Caco-2 (cell line): ENCODE measurements at regions not wholly inside any gene's neighbourhood (a gene's known extent, or its start where the extent isn't known, plus 50 kb on each side); places are given as distances from the start of the nearest gene placed in this dataset.

Source experiments
- BruUV-seq: library from RNA; stranded (reverse); fragments of 400-500 nt; replicated peaks from 2 replicates; lab custom pipeline; 2021; lab: Mats Ljungman, UMichigan
- CTCF ChIA-PET: fragments of 300-600 bp; sonication (Branson Sonifier 250); formaldehyde crosslinking; loops from one replicate; lab custom pipeline; 2022; ENCODE audit warnings: antibody characterized with exemption; lab: Charles Lee
- POLR2A ChIA-PET: fragments of 300-600 bp; sonication (Branson Sonifier 250); formaldehyde crosslinking; loops from one replicate; lab custom pipeline; 2022; ENCODE audit warnings: antibody characterized with exemption; lab: Charles Lee
- DNase-seq, 2 experiments: peaks; one replicate each; pipeline versions ENCODE4 v3.0.0 to v3.0.0-alpha.2; 2020 to 2022
- H3K27me3 ChIP-seq: replicated peaks from 2 replicates; pipeline ENCODE4 v1.6.0; 2011; ENCODE audit warnings: low read length; ENCODE audit not compliant: control insufficient read depth, insufficient read depth
- H3K36me3 ChIP-seq: 2 replicates; pipeline ENCODE4 v1.5.1; 2011; ENCODE audit warnings: low read length; ENCODE audit not compliant: control insufficient read depth, insufficient read depth
- H3K4me1 ChIP-seq: fragments of 250-450 bp; sonication (Bioruptor Pico); 2 replicates; pipeline ENCODE4 v1.5.1; 2020; ENCODE audit warnings: mild to moderate bottlenecking
- H3K4me3 ChIP-seq: 2 replicates; pipeline ENCODE4 v1.5.1; 2011; ENCODE audit warnings: low read depth, mild to moderate bottlenecking, control low read depth, low read length
- H3K9me3 ChIP-seq: fragments of 250-450 bp; sonication (Bioruptor Pico); 2 replicates; pipeline ENCODE4 v1.5.1; 2020; ENCODE audit warnings: mild to moderate bottlenecking, moderate library complexity
- H3K27ac Mint-ChIP-seq: one replicate; pipeline ENCODE4 v1.8.0; 2022; ENCODE audit warnings: mixed read lengths; ENCODE audit not compliant: unreplicated experiment
- H3K27me3 Mint-ChIP-seq: one replicate; pipeline ENCODE4 v1.8.0; 2022; ENCODE audit warnings: mixed read lengths; ENCODE audit not compliant: insufficient read depth, unreplicated experiment
- H3K36me3 Mint-ChIP-seq: one replicate; pipeline ENCODE4 v1.8.0; 2022; ENCODE audit warnings: mild to moderate bottlenecking, mixed read lengths; ENCODE audit not compliant: insufficient read depth, unreplicated experiment
- H3K4me1 Mint-ChIP-seq: one replicate; pipeline ENCODE4 v1.8.0; 2022; ENCODE audit warnings: low read depth, mixed read lengths; ENCODE audit not compliant: unreplicated experiment
- H3K4me3 Mint-ChIP-seq: one replicate; pipeline ENCODE4 v1.8.0; 2022; ENCODE audit warnings: mild to moderate bottlenecking, moderate library complexity, mixed read lengths; ENCODE audit not compliant: unreplicated experiment
- H3K9me3 Mint-ChIP-seq: one replicate; pipeline ENCODE4 v1.8.0; 2022; ENCODE audit warnings: mixed read lengths; ENCODE audit not compliant: unreplicated experiment
- intact Hi-C: fragments of 100-400 bp; cut with micrococcal nuclease; formaldehyde crosslinking; loops from one replicate; pipeline ENCODE4 v1.10.0; 2022; ENCODE audit not compliant: unreplicated experiment
- TF ChIP-seq, protein P1 (sequence below), 2 experiments: fragments of 200-600 bp in 1 of 2; IDR thresholded peaks; 1 replicate in 1 of 2; 2 replicates in 1 of 2; pipeline versions ENCODE4 v1.5.1 to v1.8.0; 2011 to 2022; ENCODE audit warnings: antibody characterized with exemption in 1 of 2, control low read depth in 1 of 2, inconsistent platforms in 1 of 2, low read depth in 1 of 2, low read length in 1 of 2, mild to moderate bottlenecking in 1 of 2, moderate library complexity in 1 of 2; ENCODE audit not compliant: insufficient read depth in 1 of 2, severe bottlenecking in 1 of 2, unreplicated experiment in 1 of 2

GRCh38 chr4:124462954-124463828, 249.3 kb downstream of the ANKRD50 start:
- no peaks in the 10 kb centered on the region for H3K27me3 Mint-ChIP-seq

GRCh38 chr4:124464836-124465235, 247.7 kb downstream of the ANKRD50 start:
- DNase-seq = no peak
- Histone ChIP-seq H3K4me1 (no peaks in the 10 kb centered on the region), H3K4me3 (no peak overlapping the region), H3K9me3 (peaks cover 7% of the 10 kb centered on the region), H3K27me3 (no peaks in the 10 kb centered on the region), H3K36me3 (no peaks in the 10 kb centered on the region)
- no peaks in the 10 kb centered on the region for H3K4me1 Mint-ChIP-seq
- CTCF ChIA-PET = no interaction called here
- TF ChIP-seq, protein P1, sequence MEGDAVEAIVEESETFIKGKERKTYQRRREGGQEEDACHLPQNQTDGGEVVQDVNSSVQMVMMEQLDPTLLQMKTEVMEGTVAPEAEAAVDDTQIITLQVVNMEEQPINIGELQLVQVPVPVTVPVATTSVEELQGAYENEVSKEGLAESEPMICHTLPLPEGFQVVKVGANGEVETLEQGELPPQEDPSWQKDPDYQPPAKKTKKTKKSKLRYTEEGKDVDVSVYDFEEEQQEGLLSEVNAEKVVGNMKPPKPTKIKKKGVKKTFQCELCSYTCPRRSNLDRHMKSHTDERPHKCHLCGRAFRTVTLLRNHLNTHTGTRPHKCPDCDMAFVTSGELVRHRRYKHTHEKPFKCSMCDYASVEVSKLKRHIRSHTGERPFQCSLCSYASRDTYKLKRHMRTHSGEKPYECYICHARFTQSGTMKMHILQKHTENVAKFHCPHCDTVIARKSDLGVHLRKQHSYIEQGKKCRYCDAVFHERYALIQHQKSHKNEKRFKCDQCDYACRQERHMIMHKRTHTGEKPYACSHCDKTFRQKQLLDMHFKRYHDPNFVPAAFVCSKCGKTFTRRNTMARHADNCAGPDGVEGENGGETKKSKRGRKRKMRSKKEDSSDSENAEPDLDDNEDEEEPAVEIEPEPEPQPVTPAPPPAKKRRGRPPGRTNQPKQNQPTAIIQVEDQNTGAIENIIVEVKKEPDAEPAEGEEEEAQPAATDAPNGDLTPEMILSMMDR (IDR thresholded peaks at IDR 0.05; ENCODE audit: insufficient read depth in 1 of 2, low read depth in 1 of 2, low read length in 1 of 2, severe bottlenecking in 1 of 2, unreplicated experiment in 1 of 2) = no peak
- H3K9me3 Mint-ChIP-seq = peaks cover 22% of the 10 kb centered on the region
- BruUV-seq = no TSS peak
- H3K4me3 Mint-ChIP-seq = no peak overlapping the region
- no peaks in the 10 kb centered on the region for H3K36me3 Mint-ChIP-seq
- POLR2A ChIA-PET = no interaction called here
- no peak overlapping the region for H3K27ac Mint-ChIP-seq
- intact Hi-C loops = no loop called here
- H3K27me3 Mint-ChIP-seq = no peaks in the 10 kb centered on the region

More at GRCh38 chr4:124462954-124463828, 249.3 kb downstream of the ANKRD50 start:
- Histone ChIP-seq H3K4me1 (no peaks in the 10 kb centered on the region), H3K9me3 (peaks cover 7% of the 10 kb centered on the region), H3K27me3 (no peaks in the 10 kb centered on the region), H3K36me3 (no peaks in the 10 kb centered on the region), H3K4me3 (no peak overlapping the region)
- CTCF ChIA-PET = no interaction called here
- DNase-seq = no peak
- BruUV-seq = no TSS peak
- TF ChIP-seq, protein P1 (IDR thresholded peaks at IDR 0.05; ENCODE audit: insufficient read depth in 1 of 2, low read depth in 1 of 2, low read length in 1 of 2, severe bottlenecking in 1 of 2, unreplicated experiment in 1 of 2) = no peak
- POLR2A ChIA-PET = no interaction called here
- H3K36me3 Mint-ChIP-seq = no peaks in the 10 kb centered on the region
- no peaks in the 10 kb centered on the region for H3K4me1 Mint-ChIP-seq
- H3K27ac Mint-ChIP-seq = no peak overlapping the region
- H3K9me3 Mint-ChIP-seq = peaks cover 21% of the 10 kb centered on the region
- intact Hi-C loops = no loop called here
- no peak overlapping the region for H3K4me3 Mint-ChIP-seq

DNA sequence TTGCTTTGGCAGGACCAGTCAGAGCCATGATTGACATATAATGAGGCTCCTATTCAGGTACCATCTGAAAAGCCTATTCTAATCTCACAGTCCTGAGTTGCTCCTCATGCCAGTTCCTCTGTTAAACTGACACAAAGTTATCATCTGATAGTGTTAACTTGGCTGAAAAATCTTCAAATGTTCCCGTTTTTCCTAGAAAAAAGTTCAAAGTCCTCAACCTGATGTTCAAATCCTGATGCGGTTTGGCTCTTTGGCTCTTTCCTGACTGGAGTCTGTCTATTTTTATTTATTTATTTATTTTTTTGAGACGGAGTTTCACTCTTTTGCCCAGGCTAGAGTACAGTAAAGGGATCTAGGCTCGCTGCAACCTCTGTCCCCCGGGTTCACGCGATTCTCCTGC, 244.2 kb downstream of the ANKRD50 start:
- H3K4me3 Mint-ChIP-seq = no peak overlapping the region
- H3K27ac Mint-ChIP-seq = no peak overlapping the region
- H3K36me3 Mint-ChIP-seq = no peaks in the 10 kb centered on the region
- no peaks in the 10 kb centered on the region for H3K27me3 ChIP-seq
- POLR2A ChIA-PET = no interaction called here
- no peak for DNase-seq
- no TSS peak for BruUV-seq
- peaks cover 14% of the 10 kb centered on the region for H3K9me3 Mint-ChIP-seq
- CTCF ChIA-PET = no interaction called here
- no peaks in the 10 kb centered on the region for H3K9me3 ChIP-seq
- intact Hi-C loops = no loop called here
- H3K27me3 Mint-ChIP-seq = peaks cover 5% of the 10 kb centered on the region
- no peak overlapping the region for H3K4me3 ChIP-seq
- H3K36me3 ChIP-seq = no peaks in the 10 kb centered on the region
- no peaks in the 10 kb centered on the region for H3K4me1 ChIP-seq
- H3K4me1 Mint-ChIP-seq = no peaks in the 10 kb centered on the region
- TF ChIP-seq, protein P1 (IDR thresholded peaks at IDR 0.05; ENCODE audit: insufficient read depth in 1 of 2, low read depth in 1 of 2, low read length in 1 of 2, severe bottlenecking in 1 of 2, unreplicated experiment in 1 of 2) = no peak
